A673 (cell line): ENCODE measurements at regions not wholly inside any gene's neighbourhood (a gene's known extent, or its start where the extent isn't known, plus 50 kb on each side); places are given as distances from the start of the nearest gene placed in this dataset.

Experiments
- BruUV-seq: library from RNA; stranded (reverse); fragments of 400-500 nt; replicated peaks from 2 replicates; lab custom pipeline; 2021; lab: Mats Ljungman, UMichigan
- CTCF ChIA-PET: fragments of 300-600 bp; sonication (Branson Sonifier 250); formaldehyde crosslinking; loops from one replicate; lab custom pipeline; 2022; ENCODE audit warnings: antibody characterized with exemption; lab: Charles Lee
- POLR2A ChIA-PET: fragments of 300-600 bp; sonication (Branson Sonifier 250); formaldehyde crosslinking; loops from one replicate; lab custom pipeline; 2022; ENCODE audit warnings: antibody characterized with exemption; ENCODE audit not compliant: low non-redundant PET; lab: Charles Lee
- DNase-seq: peaks from one replicate; pipeline ENCODE4 v3.0.0-alpha.2; 2015; ENCODE audit warnings: low spot score
- H3K27ac ChIP-seq: fragments of 200-600 bp; sonication (generic); 2 replicates; pipeline ENCODE4 v1.5.1; 2016; ENCODE audit warnings: mixed run types, low read depth, mild to moderate bottlenecking, mixed read lengths, antibody characterized with exemption, low read length; ENCODE audit not compliant: poor library complexity, severe bottlenecking
- H3K27me3 ChIP-seq: fragments of 200-600 bp; sonication (generic); replicated peaks from 2 replicates; pipeline ENCODE4 v1.6.1; 2017; ENCODE audit warnings: mixed run types, low read depth, mild to moderate bottlenecking, mixed read lengths, antibody characterized with exemption, low read length; ENCODE audit not compliant: insufficient read depth, poor library complexity
- H3K36me3 ChIP-seq: fragments of 200-600 bp; sonication (generic); 2 replicates; pipeline ENCODE4 v1.6.1; 2016; ENCODE audit warnings: mixed run types, mild to moderate bottlenecking, mixed read lengths, antibody characterized with exemption, low read length; ENCODE audit not compliant: insufficient read depth, poor library complexity, severe bottlenecking
- H3K4me1 ChIP-seq: fragments of 200-600 bp; sonication (generic); 2 replicates; pipeline ENCODE4 v1.6.1; 2017; ENCODE audit warnings: mixed run types, mild to moderate bottlenecking, mixed read lengths, antibody characterized with exemption, low read length; ENCODE audit not compliant: insufficient read depth, poor library complexity, severe bottlenecking
- H3K4me3 ChIP-seq: fragments of 200-600 bp; sonication (generic); 2 replicates; pipeline ENCODE4 v1.5.1; 2016; ENCODE audit warnings: low read depth, mixed run types, mild to moderate bottlenecking, mixed read lengths, low read length; ENCODE audit not compliant: poor library complexity, severe bottlenecking
- H3K9me3 ChIP-seq: fragments of 200-600 bp; sonication (generic); 2 replicates; pipeline ENCODE4 v1.6.1; 2016; ENCODE audit warnings: mixed run types, low read depth, mild to moderate bottlenecking, mixed read lengths, antibody characterized with exemption, low read length; ENCODE audit not compliant: poor library complexity, severe bottlenecking
- EZH2 ChIP-seq: fragments of 200-600 bp; sonication (generic); IDR thresholded peaks from 2 replicates; pipeline ENCODE4 v1.6.1; 2017; ENCODE audit warnings: borderline replicate concordance, low read depth, mild to moderate bottlenecking, mixed read lengths, antibody characterized with exemption, low read length; ENCODE audit not compliant: poor library complexity, severe bottlenecking
- intact Hi-C: fragments of 100-400 bp; cut with micrococcal nuclease; formaldehyde crosslinking; loops from one replicate; pipeline ENCODE4 v1.10.0; 2022; ENCODE audit not compliant: unreplicated experiment
- TF ChIP-seq, protein P1 (sequence below): fragments of 300-800, 200-600 bp; sonication (generic); conservative IDR thresholded peaks from 2 replicates; pipeline ENCODE4 v1.5.1; 2017; ENCODE audit warnings: low read depth, mild to moderate bottlenecking, antibody characterized with exemption, low read length, moderate library complexity, mixed read lengths

DNA sequence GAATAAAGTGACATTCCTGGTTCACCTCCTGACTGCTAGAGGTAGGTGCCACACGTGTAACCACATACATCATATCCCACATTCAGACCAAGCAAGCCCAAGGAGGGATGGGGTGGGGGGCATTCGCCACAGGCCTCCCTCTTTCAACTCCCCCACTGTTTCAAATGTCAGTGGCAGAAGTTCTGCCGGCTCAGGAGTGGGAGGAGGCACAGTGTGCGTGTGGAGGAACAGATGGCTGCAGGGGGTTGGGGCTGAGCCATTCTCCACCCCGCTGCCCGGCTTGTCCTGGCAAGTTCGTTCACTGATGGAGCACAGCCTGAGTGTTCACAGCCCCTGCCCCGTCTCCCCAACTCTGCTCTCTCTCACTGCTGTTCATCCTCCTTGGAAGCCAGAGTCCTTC, 75.4 kb upstream of the TANC1 start:
- Histone ChIP-seq H3K4me1 (no peaks in the 10 kb centered on the region), H3K27ac (no peak overlapping the region), H3K4me3 (no peak overlapping the region), H3K36me3 (no peaks in the 10 kb centered on the region), H3K27me3 (no peaks in the 10 kb centered on the region), H3K9me3 (no peaks in the 10 kb centered on the region)
- TF ChIP-seq, protein P1, sequence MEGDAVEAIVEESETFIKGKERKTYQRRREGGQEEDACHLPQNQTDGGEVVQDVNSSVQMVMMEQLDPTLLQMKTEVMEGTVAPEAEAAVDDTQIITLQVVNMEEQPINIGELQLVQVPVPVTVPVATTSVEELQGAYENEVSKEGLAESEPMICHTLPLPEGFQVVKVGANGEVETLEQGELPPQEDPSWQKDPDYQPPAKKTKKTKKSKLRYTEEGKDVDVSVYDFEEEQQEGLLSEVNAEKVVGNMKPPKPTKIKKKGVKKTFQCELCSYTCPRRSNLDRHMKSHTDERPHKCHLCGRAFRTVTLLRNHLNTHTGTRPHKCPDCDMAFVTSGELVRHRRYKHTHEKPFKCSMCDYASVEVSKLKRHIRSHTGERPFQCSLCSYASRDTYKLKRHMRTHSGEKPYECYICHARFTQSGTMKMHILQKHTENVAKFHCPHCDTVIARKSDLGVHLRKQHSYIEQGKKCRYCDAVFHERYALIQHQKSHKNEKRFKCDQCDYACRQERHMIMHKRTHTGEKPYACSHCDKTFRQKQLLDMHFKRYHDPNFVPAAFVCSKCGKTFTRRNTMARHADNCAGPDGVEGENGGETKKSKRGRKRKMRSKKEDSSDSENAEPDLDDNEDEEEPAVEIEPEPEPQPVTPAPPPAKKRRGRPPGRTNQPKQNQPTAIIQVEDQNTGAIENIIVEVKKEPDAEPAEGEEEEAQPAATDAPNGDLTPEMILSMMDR, result no peak
- no peak for TF ChIP-seq EZH2
- ChIA-PET CTCF (no interaction called here), POLR2A (interaction anchor here (0.5 kb wide), 1 partner anchor 1075 kb away, joined by 3 read pairs; no protein-coding TSS in a partner anchor)
- intact Hi-C loops, result no loop called here
- DNase-seq, result no peak
- BruUV-seq, result no TSS peak

DNA sequence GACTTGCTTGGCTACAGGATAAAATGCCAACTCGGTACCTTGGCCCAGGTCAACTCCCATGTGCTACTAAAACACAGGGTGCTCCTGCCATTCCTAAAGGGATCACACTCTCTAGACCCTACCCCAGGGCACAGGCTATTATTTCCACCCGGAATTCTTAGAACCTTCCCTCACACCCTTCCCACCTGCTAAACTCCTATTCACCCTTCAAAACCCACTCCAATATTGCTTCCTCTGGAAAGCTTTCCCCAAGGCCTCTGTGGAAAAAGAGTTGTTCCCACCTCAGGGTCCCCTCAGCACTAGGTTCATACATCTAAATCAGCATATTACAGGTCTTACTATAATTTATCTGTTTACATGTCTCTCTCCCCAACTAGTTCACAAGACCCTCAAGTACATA, 75.0 kb upstream of the TANC1 start:
- Histone ChIP-seq H3K36me3 (no peaks in the 10 kb centered on the region), H3K4me1 (no peaks in the 10 kb centered on the region), H3K27me3 (no peaks in the 10 kb centered on the region), H3K27ac (no peak overlapping the region), H3K4me3 (no peak overlapping the region), H3K9me3 (no peaks in the 10 kb centered on the region)
- no peak for DNase-seq
- no TSS peak for BruUV-seq
- CTCF ChIA-PET, result no interaction called here
- POLR2A ChIA-PET, result no interaction called here
- TF ChIP-seq EZH2, result no peak
- TF ChIP-seq, protein P1, result no peak
- intact Hi-C loops, result no loop called here

DNA sequence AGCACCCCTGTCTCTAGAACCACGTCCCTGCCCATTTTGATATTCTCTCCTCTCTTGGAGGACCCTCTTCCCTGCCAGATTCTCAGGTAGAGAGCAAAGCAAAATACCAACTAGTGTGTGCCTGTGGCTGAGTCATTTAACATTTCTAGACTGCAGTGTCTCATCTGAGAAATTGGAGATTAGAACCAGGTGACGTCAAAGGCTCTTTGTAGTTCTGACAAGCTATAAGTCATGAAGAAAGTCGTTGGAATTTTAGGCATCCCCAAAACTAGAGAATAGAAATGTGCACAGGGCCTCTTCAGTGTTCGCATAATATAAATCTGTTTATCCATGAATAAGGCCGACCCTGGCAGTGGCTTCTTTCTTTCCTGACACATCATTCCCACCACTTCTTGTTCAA, 74.4 kb upstream of the TANC1 start:
- Histone ChIP-seq H3K9me3 (no peaks in the 10 kb centered on the region), H3K27ac (no peak overlapping the region), H3K4me1 (no peaks in the 10 kb centered on the region), H3K36me3 (no peaks in the 10 kb centered on the region), H3K4me3 (no peak overlapping the region), H3K27me3 (no peaks in the 10 kb centered on the region)
- ChIA-PET POLR2A (no interaction called here), CTCF (no interaction called here)
- TF ChIP-seq, protein P1, result no peak
- TF ChIP-seq EZH2, result no peak
- intact Hi-C loops, result no loop called here
- DNase-seq, result no peak
- BruUV-seq, result no TSS peak
